Myocyte (in vitro differentiated cells): ENCODE measurements at regions not wholly inside any gene's neighbourhood (a gene's known extent, or its start where the extent isn't known, plus 50 kb on each side); places are given as distances from the start of the nearest gene placed in this dataset.

Experiments used
- DNase-seq: peaks from one replicate; pipeline ENCODE4 v3.0.0-alpha.2; 2012; ENCODE audit warnings: low read depth

GRCh38 chr5:141778683-141779082 is 96.7 kb upstream of the ARAP3 start:
- DNase-seq, result no peak

DNA sequence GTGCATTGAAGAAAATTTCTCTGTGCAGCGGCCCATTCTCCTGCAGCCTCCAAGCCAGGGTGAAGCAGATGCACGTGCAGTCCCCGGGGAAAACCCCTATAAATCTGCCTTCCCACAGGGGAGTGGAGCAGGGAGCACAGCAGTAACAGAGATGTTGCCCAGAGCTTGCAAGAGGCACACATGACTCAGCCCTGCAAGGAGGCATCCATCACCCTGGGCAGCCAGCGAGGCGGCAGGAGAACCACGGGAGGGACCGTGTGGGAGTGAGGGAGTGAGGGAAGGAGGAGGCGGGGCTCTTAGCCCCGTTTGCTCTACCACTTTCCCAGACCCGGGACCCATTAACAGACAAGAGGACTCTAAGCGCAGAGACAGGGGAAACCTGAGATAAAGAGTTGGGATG is 96.2 kb upstream of the ARAP3 start:
- peak; percentile 13 for DNase-seq

GRCh38 chr5:141777711-141778110 is 95.7 kb upstream of the ARAP3 start:
- no peak for DNase-seq

DNA sequence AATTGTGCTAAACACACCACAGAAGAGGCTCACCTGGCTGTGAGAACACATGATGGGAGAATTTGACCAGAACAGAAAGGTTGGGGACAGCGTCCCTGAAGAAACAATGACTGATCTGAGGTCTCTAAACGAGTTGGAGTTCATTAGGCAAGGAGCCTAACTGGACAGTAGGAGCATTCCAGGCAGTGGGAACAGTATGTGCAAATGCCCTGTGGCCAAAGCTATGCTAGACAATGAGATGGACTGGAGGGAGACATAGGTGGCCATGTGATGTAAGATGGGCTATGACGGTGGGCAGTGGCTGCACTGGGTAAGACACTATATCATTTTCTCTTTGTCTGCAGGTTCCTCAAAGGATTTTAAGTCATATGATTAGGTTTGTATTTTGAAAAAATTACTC is 95.1 kb upstream of the ARAP3 start:
- no peak for DNase-seq

- DNase-seq, result no peak
Measured at GRCh38 chr5:141773779-141774562, 91.9 kb upstream of the ARAP3 start.

DNA sequence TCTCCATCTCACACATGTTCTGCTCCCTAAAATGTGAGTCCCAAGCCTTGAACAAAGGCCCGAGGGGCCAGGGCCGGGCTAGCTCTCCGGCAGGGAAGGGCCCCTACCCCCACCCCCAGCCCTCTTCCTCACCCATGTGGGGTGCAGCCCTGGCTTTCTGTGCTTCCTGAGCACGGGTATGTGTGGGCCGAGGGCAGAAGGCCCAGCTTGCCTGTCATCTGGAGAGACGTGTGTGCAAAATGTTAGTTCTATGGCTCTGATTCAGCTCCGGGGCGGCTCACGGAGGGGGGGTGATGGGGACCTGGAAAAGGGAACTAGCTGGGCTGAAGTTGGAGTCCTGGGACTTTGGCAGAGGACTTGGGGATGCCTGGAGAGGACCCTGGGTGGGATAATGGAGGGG is 90.3 kb upstream of the ARAP3 start:
- no peak for DNase-seq

- DNase-seq, result no peak
Measured at GRCh38 chr5:141771562-141771961, 89.5 kb upstream of the ARAP3 start.

DNA sequence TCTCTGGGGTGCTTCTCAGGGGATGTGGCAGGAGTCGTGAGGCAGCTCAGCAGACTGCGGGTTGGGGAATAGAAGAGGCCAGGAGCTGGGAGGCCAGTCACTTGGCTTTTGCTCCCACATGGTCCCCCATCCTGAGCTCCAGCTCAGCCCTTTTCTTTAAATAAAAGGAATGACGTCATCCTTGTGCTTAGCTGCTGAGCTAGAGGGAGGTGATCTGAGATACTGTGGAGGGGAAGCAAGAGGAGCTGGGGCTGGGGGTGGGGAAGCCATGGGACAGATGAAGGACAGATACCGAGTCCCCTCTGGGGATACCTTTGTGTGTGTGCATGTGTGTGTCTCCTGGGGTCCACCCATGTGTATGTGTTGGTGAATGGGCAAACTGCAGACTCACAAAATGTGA is 89.0 kb upstream of the ARAP3 start:
- DNase-seq, result no peak

- DNase-seq, result no peak
Measured at GRCh38 chr5:141769671-141770070, 87.6 kb upstream of the ARAP3 start.

DNA sequence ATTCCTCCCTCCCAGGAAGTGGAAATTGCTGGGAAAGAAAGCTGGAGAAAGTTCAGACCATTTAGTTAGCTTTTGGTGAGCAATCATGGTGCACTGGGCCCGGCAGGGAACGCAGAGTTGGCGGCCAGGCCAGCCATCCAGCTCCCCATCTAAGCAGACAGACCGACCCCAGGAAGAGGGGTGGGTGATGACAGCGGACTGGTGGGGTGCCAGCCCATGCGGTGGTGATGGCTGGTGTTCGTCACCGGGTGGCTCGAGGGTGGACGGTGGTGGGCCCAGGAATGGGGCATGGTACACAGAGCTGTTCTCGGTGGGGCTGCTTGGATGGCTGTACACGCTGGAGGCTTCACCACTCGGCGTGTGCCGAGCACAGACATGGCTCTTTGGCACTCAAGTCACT is 85.6 kb upstream of the ARAP3 start:
- no peak for DNase-seq

DNA sequence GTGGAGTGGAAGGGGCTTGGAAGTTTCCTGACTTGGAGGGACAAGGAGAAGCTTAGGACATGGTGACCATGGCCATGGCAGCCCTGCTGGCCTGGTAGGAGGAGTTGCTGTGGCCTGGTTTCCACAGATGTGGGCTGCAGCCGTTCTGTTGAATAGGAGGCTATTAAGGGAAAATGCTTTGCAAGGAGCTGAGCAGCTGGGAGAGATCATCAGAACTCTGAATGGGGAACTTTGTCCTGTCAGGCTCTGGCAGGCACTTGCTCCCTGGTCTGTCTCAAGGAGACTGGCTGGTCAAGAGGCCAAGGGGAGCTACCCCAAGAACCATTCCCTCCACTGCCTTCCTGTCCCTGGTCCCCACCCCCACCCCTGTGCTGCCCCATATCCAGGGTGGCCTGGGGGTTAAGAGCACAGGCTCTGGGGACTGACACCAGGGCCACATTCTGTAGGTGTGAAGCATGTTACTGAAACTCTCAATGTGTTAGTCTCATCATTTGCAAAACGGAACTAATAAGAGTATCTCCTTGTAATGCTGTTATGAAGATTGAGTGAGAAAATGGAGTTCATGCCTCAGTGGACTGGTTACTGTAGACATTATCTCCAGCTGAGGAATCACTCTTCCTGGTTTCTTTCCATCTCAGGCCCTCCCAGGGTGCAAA is 84.0 kb upstream of the ARAP3 start:
- DNase-seq, result no peak

- no peak for DNase-seq
Measured at GRCh38 chr5:141763541-141763940, 81.5 kb upstream of the ARAP3 start.

- no peak for DNase-seq
Measured at GRCh38 chr5:141762790-141763368, 80.8 kb upstream of the ARAP3 start.

- DNase-seq, result no peak
Measured at GRCh38 chr5:141762316-141762715, 80.3 kb upstream of the ARAP3 start.

- DNase-seq, result no peak
Measured at GRCh38 chr5:141760753-141761152, 78.7 kb upstream of the ARAP3 start.

GRCh38 chr5:141760193-141760592 is 78.2 kb upstream of the ARAP3 start:
- no peak for DNase-seq

- DNase-seq, result no peak
Measured at GRCh38 chr5:141758310-141758998, 76.4 kb upstream of the ARAP3 start.

DNA sequence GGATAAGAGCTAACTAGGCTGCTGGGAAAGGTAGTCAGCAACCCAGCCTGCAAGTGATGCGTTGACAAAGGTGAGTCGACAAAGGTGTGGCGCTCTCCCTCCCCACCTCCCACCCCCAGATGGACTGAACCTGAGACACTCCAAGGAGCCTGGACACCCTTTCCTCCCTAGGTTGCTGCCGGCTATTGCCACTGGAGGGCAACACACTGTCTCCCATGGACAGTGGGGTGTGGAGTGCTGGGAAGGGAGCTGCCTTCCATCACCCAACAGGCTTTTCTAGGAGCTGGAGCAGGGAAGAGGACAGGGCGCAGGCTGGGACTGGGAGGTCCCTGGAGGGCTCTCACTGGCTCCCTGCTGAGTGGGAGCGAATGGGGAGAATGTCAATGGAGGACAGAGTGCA is 75.4 kb upstream of the ARAP3 start:
- no peak for DNase-seq

GRCh38 chr5:141756196-141756595 is 74.2 kb upstream of the ARAP3 start:
- DNase-seq, result no peak

- DNase-seq, result peak; percentile 66
Measured at GRCh38 chr5:141753971-141754713, 72.1 kb upstream of the ARAP3 start.
